Uterus (tissue), 3 donors: ENCODE measurements at regions not wholly inside any gene's neighbourhood (a gene's known extent, or its start where the extent isn't known, plus 50 kb on each side); places are given as distances from the start of the nearest gene placed in this dataset.
"Not testable (repeated sequence)": the region's sequence is repeated elsewhere in the genome, so short reads cannot be mapped to it uniquely, and the experiment has no call there.

Source experiments
- DNase-seq, 2 donors: peaks; one replicate each; pipeline ENCODE4 v3.0.0-alpha.2; 2019 to 2020
- H3K27ac ChIP-seq, 2 donors: fragments of 200-600 bp; sonication (generic); 1 replicate in 1 of 2; 2 replicates in 1 of 2; pipeline ENCODE4 v1.5.1; 2016 to 2018
- H3K27me3 ChIP-seq, 2 donors: fragments of 200-600 bp; sonication (generic); one replicate each; pipeline ENCODE4 v1.5.1; 2018 to 2019; ENCODE audit warnings: control low read depth in 1 of 2
- H3K36me3 ChIP-seq, 2 donors: fragments of 200-600 bp; sonication (generic); one replicate each; pipeline ENCODE4 v1.5.1; 2019; ENCODE audit warnings: control low read depth in 1 of 2
- H3K4me1 ChIP-seq, 2 donors: fragments of 200-600 bp; sonication (generic); one replicate each; pipeline ENCODE4 v1.5.1; 2018 to 2019; ENCODE audit warnings: control low read depth in 1 of 2
- H3K4me3 ChIP-seq, 2 donors: fragments of 200-600 bp; sonication (generic); 1 replicate in 1 of 2; 2 replicates in 1 of 2; pipeline ENCODE4 v1.5.1; 2018 to 2019; ENCODE audit warnings: mild to moderate bottlenecking in 1 of 2
- H3K9me3 ChIP-seq, 2 donors: fragments of 200-600 bp; sonication (generic); one replicate each; pipeline ENCODE4 v1.5.1; 2019; ENCODE audit warnings: control low read depth in 1 of 2
- CTCF ChIP-seq, 4 experiments: fragments of 200-600 bp in 2 of 4; fragments of 450-650 bp in 2 of 4; sonication (generic) in 2 of 4; IDR thresholded peaks; one replicate each; pipeline ENCODE4 v1.5.1; 2016 to 2019; ENCODE audit warnings: antibody characterized with exemption in 4 of 4, mild to moderate bottlenecking in 2 of 4, moderate library complexity in 1 of 4
- POLR2A ChIP-seq, 2 donors: fragments of 450-650 bp; IDR thresholded peaks; one replicate each; pipeline ENCODE4 v1.6.1; 2016; ENCODE audit warnings: antibody characterized with exemption in 2 of 2, mild to moderate bottlenecking in 1 of 2, moderate library complexity in 1 of 2
- intact Hi-C: fragments of 100-400 bp; cut with DNase I; formaldehyde crosslinking; loops from one replicate; pipeline ENCODE4 v1.15.1; 2023; ENCODE audit warnings: low total_unique reads
- donor health status: DM: yes; HTN: yes; CAD: no.

GRCh38 chr12:92378682-92379479 is 233.2 kb upstream of the BTG1 start:
- no peaks in the 10 kb centered on the region for H3K4me1 ChIP-seq
- no peak overlapping the region for H3K27ac ChIP-seq
- H3K36me3 ChIP-seq = no peaks in the 10 kb centered on the region
- H3K9me3 ChIP-seq = no peaks in the 10 kb centered on the region
- intact Hi-C loops = no loop called here
- no peak overlapping the region for H3K4me3 ChIP-seq
- no peak for DNase-seq
- no peak for TF ChIP-seq CTCF (IDR thresholded peaks at IDR 0.05)
- no peak for TF ChIP-seq POLR2A (IDR thresholded peaks at IDR 0.05)
- H3K27me3 ChIP-seq = no peaks in the 10 kb centered on the region

GRCh38 chr12:92375504-92375903 is 229.9 kb upstream of the BTG1 start:
- DNase-seq, H3K36me3 ChIP-seq, H3K4me3 ChIP-seq, H3K27ac ChIP-seq, H3K9me3 ChIP-seq, H3K4me1 ChIP-seq, intact Hi-C loops, H3K27me3 ChIP-seq: not testable (repeated sequence)

GRCh38 chr12:92370828-92371227 is 225.2 kb upstream of the BTG1 start:
- Histone ChIP-seq H3K9me3 (no peaks in the 10 kb centered on the region), H3K4me3 (no peak overlapping the region), H3K27me3 (no peaks in the 10 kb centered on the region), H3K36me3 (no peaks in the 10 kb centered on the region), H3K4me1 (no peaks in the 10 kb centered on the region), H3K27ac (no peak overlapping the region)
- no peak for TF ChIP-seq CTCF (IDR thresholded peaks at IDR 0.05)
- TF ChIP-seq POLR2A (IDR thresholded peaks at IDR 0.05) = no peak
- intact Hi-C loops = no loop called here
- no peak for DNase-seq

GRCh38 chr12:92369636-92370035 is 224.0 kb upstream of the BTG1 start:
- Histone ChIP-seq H3K27ac (no peak overlapping the region), H3K4me3 (no peak overlapping the region), H3K4me1 (no peaks in the 10 kb centered on the region), H3K9me3 (no peaks in the 10 kb centered on the region), H3K27me3 (no peaks in the 10 kb centered on the region), H3K36me3 (no peaks in the 10 kb centered on the region)
- intact Hi-C loops = no loop called here
- TF ChIP-seq POLR2A (IDR thresholded peaks at IDR 0.05) = no peak
- TF ChIP-seq CTCF (IDR thresholded peaks at IDR 0.05) = no peak
- no peak for DNase-seq

GRCh38 chr12:92369056-92369455 is 223.4 kb upstream of the BTG1 start:
- Histone ChIP-seq H3K27ac (no peak overlapping the region), H3K4me1 (no peaks in the 10 kb centered on the region), H3K36me3 (no peaks in the 10 kb centered on the region), H3K9me3 (no peaks in the 10 kb centered on the region), H3K4me3 (no peak overlapping the region), H3K27me3 (no peaks in the 10 kb centered on the region)
- intact Hi-C loops = no loop called here
- DNase-seq = no peak
- no peak for TF ChIP-seq CTCF (IDR thresholded peaks at IDR 0.05)
- no peak for TF ChIP-seq POLR2A (IDR thresholded peaks at IDR 0.05)

GRCh38 chr12:92365836-92366235 is 220.2 kb upstream of the BTG1 start:
- H3K36me3 ChIP-seq = no peaks in the 10 kb centered on the region

More at GRCh38 chr12:92365836-92366235, 220.2 kb upstream of the BTG1 start:
- no peak for TF ChIP-seq POLR2A (IDR thresholded peaks at IDR 0.05)
- TF ChIP-seq CTCF (IDR thresholded peaks at IDR 0.05) = no peak
- intact Hi-C loops = no loop called here
- no peak for DNase-seq
- Histone ChIP-seq H3K4me3 (no peak overlapping the region), H3K4me1 (no peaks in the 10 kb centered on the region), H3K27ac (no peak overlapping the region), H3K27me3 (no peaks in the 10 kb centered on the region), H3K9me3 (no peaks in the 10 kb centered on the region)
